Neuronal stem cell (in vitro differentiated cells): ENCODE measurements at regions not wholly inside any gene's neighbourhood (a gene's known extent, or its start where the extent isn't known, plus 50 kb on each side); places are given as distances from the start of the nearest gene placed in this dataset.
"Not testable (repeated sequence)": the region's sequence is repeated elsewhere in the genome, so short reads cannot be mapped to it uniquely, and the experiment has no call there.

ENCODE experiments used
- DNase-seq: peaks from one replicate; pipeline ENCODE4 v3.0.0-alpha.2; 2013; ENCODE audit warnings: low spot score
- H2AFZ ChIP-seq: one replicate; pipeline ENCODE4 v1.6.1; 2013; ENCODE audit warnings: mild to moderate bottlenecking, low read length, inconsistent platforms
- H2AK5ac ChIP-seq: 2 replicates; pipeline ENCODE4 v1.6.1; 2013; ENCODE audit warnings: low read depth, mild to moderate bottlenecking, inconsistent platforms, low read length, moderate library complexity, mixed read lengths
- H2BK120ac ChIP-seq: 2 replicates; pipeline ENCODE4 v1.6.1; 2013; ENCODE audit warnings: low read depth, mild to moderate bottlenecking, inconsistent platforms, low read length, moderate library complexity, mixed read lengths
- H2BK12ac ChIP-seq: one replicate; pipeline ENCODE4 v1.6.1; 2013; ENCODE audit warnings: low read length, inconsistent platforms
- H2BK15ac ChIP-seq: 2 replicates; pipeline ENCODE4 v1.6.1; 2013; ENCODE audit warnings: mild to moderate bottlenecking, low read length, inconsistent platforms, mixed read lengths
- H2BK5ac ChIP-seq: one replicate; pipeline ENCODE4 v1.6.1; 2013; ENCODE audit warnings: inconsistent platforms, mild to moderate bottlenecking, low read length, moderate library complexity
- H3K14ac ChIP-seq: one replicate; pipeline ENCODE4 v1.6.1; 2013; ENCODE audit warnings: low read length, inconsistent platforms
- H3K18ac ChIP-seq: 2 replicates; pipeline ENCODE4 v1.6.1; 2013; ENCODE audit warnings: low read length, inconsistent platforms
- H3K23ac ChIP-seq: 2 replicates; pipeline ENCODE4 v1.6.1; 2013; ENCODE audit warnings: low read depth, mild to moderate bottlenecking, mixed read lengths, low read length, inconsistent platforms; ENCODE audit not compliant: poor library complexity
- H3K27ac ChIP-seq: replicated peaks from 3 replicates; pipeline ENCODE4 v1.5.1; 2013; ENCODE audit warnings: low read length, inconsistent platforms
- H3K27me3 ChIP-seq, 3 experiments: 2 replicates each; pipeline ENCODE4 v1.6.1; 2013; ENCODE audit warnings: low read length in 3 of 3, mild to moderate bottlenecking in 2 of 3, inconsistent platforms in 1 of 3, low read depth in 1 of 3, mixed read lengths in 1 of 3, moderate library complexity in 1 of 3; ENCODE audit not compliant: control insufficient read depth in 3 of 3, insufficient read depth in 3 of 3
- H3K36me3 ChIP-seq, 2 donors: replicated peaks in 1 of 2; 2 replicates each; pipeline ENCODE4 v1.6.1; 2013; ENCODE audit warnings: low read length in 2 of 2; ENCODE audit not compliant: control insufficient read depth in 2 of 2, insufficient read depth in 2 of 2
- H3K4ac ChIP-seq: 2 replicates; pipeline ENCODE4 v1.6.1; 2013; ENCODE audit warnings: inconsistent platforms, mild to moderate bottlenecking, low read length, moderate library complexity
- H3K4me1 ChIP-seq, 2 donors: 1 replicate in 1 of 2; 2 replicates in 1 of 2; pipeline ENCODE4 v1.6.1; 2013; ENCODE audit warnings: low read length in 2 of 2, low read depth in 1 of 2; ENCODE audit not compliant: control insufficient read depth in 2 of 2, insufficient read depth in 1 of 2
- H3K4me2 ChIP-seq: one replicate; pipeline ENCODE4 v1.6.1; 2013; ENCODE audit warnings: mild to moderate bottlenecking, low read length, inconsistent platforms; ENCODE audit not compliant: insufficient read depth, poor library complexity, severe bottlenecking
- H3K4me3 ChIP-seq, 2 donors: 2 replicates each; pipeline ENCODE4 v1.5.1; 2013; ENCODE audit warnings: low read length in 2 of 2, mild to moderate bottlenecking in 2 of 2, inconsistent platforms in 1 of 2, moderate library complexity in 1 of 2
- H3K79me1 ChIP-seq: one replicate; pipeline ENCODE4 v1.6.1; 2013; ENCODE audit warnings: low read depth, mild to moderate bottlenecking, inconsistent platforms, low read length, moderate library complexity
- H3K9ac ChIP-seq: one replicate; pipeline ENCODE4 v1.6.1; 2013; ENCODE audit warnings: mild to moderate bottlenecking, low read depth, low read length, inconsistent platforms; ENCODE audit not compliant: poor library complexity
- H3K9me3 ChIP-seq, 2 donors: replicated peaks in 1 of 2; 2 replicates each; pipeline versions ENCODE3 to v1.6.1; 2013; ENCODE audit warnings: low read length in 2 of 2, mild to moderate bottlenecking in 2 of 2, inconsistent platforms in 1 of 2, low read depth in 1 of 2, mixed read lengths in 1 of 2, moderate library complexity in 1 of 2; ENCODE audit not compliant: control insufficient read depth in 2 of 2, insufficient read depth in 1 of 2
- H4K8ac ChIP-seq: one replicate; pipeline ENCODE4 v1.6.1; 2013; ENCODE audit warnings: low read depth, mild to moderate bottlenecking, inconsistent platforms, low read length, moderate library complexity
- H4K91ac ChIP-seq: one replicate; pipeline ENCODE4 v1.6.1; 2013; ENCODE audit warnings: low read length, low read depth, mild to moderate bottlenecking, inconsistent platforms; ENCODE audit not compliant: poor library complexity
- WGBS, 2 donors: extraction: QIAGEN DNeasy Blood & Tissue Kit; methylation state at CpG; one replicate each; pipeline ENCODE4 v1.1.7; 2013; ENCODE audit warnings: missing lambda C conversion rate in 2 of 2, mixed read lengths in 1 of 2; ENCODE audit not compliant: insufficient read length in 2 of 2, insufficient replicate concordance in 1 of 2; ENCODE audit errors: extremely low coverage in 2 of 2; 5-methylcytosine and 5-hydroxymethylcytosine counted together

DNA sequence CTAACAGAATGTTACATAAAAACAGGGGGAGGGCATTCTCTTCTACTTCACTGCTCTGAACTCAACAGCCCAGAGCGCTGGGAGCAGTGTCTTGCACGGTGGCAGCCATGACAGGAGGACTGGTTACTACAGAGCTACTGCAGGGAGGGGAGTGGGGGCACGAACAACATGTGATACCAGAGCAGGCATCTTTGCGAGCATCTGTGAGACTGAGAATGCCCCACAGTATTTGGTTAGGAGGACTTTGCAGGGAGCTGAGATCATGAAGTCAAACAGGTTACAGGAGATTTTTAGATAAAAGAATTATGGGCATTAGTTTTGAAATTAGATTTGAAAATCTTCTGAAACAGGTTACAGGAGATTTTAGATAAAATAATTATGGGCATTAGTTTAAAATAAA, 58.8 kb upstream of the GOLGA8B start:
- Histone ChIP-seq H4K8ac (no peak overlapping the region), H2BK15ac (no peak overlapping the region), H2AFZ (peak overlapping the region; percentile 80), H4K91ac (no peak overlapping the region), H3K23ac (no peak overlapping the region), H3K4me2 (no peak overlapping the region), H3K4me1 (no peaks in the 10 kb centered on the region), H3K4ac (no peak overlapping the region), H3K14ac (no peak overlapping the region), H2BK120ac (no peak overlapping the region), H3K79me1 (no peaks in the 10 kb centered on the region), H2BK12ac (no peak overlapping the region), H2BK5ac (no peak overlapping the region), H3K4me3 (no peak overlapping the region), H3K9me3 (no peaks in the 10 kb centered on the region), H3K18ac (peak overlapping the region; percentile 15), H3K27ac (no peak overlapping the region), H3K9ac (no peak overlapping the region), H3K27me3 (no peaks in the 10 kb centered on the region), H2AK5ac (no peak overlapping the region), H3K36me3 (no peaks in the 10 kb centered on the region)
- WGBS, 2 donors, result no CpG with 5 or more reads among the region's 4 CpGs
- DNase-seq, result no peak

DNA sequence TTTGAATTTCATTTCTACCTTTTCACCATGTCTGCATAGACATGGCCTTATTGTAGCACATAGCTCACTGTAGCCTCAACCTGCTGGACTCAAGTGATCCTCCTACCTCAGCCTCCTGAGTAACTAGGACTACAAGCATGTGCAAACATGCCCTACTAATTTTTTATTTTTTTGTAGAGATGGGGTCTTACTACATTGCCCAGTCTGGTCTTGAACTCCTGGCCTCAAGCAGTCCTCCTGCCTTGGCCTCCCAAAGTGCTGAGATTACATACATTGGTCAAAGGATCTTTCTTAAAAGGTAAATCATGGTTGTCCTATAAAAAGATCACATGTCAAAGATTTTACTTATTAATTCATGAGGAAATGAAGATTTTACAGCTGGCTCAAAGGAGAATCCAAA, 57.2 kb upstream of the GOLGA8B start:
- no peak overlapping the region for H3K14ac ChIP-seq
- no peak overlapping the region for H3K4me2 ChIP-seq
- DNase-seq, result no peak
- H3K18ac ChIP-seq, result no peak overlapping the region
- H2BK5ac ChIP-seq, result no peak overlapping the region
- H3K23ac ChIP-seq, result no peak overlapping the region
- H2BK120ac ChIP-seq, result no peak overlapping the region
- H3K4ac ChIP-seq, result no peak overlapping the region
- H3K9ac ChIP-seq, result no peak overlapping the region
- no peak overlapping the region for H2BK12ac ChIP-seq
- H2AK5ac ChIP-seq, result no peak overlapping the region
- no peaks in the 10 kb centered on the region for H3K4me1 ChIP-seq
- no peaks in the 10 kb centered on the region for H3K9me3 ChIP-seq
- H2BK15ac ChIP-seq, result no peak overlapping the region
- H3K79me1 ChIP-seq, result no peaks in the 10 kb centered on the region
- no peak overlapping the region for H2AFZ ChIP-seq
- no peak overlapping the region for H3K27ac ChIP-seq
- no peaks in the 10 kb centered on the region for H3K27me3 ChIP-seq
- H4K8ac ChIP-seq, result no peak overlapping the region
- no peak overlapping the region for H3K4me3 ChIP-seq
- H3K36me3 ChIP-seq, result no peaks in the 10 kb centered on the region
- no peak overlapping the region for H4K91ac ChIP-seq

DNA sequence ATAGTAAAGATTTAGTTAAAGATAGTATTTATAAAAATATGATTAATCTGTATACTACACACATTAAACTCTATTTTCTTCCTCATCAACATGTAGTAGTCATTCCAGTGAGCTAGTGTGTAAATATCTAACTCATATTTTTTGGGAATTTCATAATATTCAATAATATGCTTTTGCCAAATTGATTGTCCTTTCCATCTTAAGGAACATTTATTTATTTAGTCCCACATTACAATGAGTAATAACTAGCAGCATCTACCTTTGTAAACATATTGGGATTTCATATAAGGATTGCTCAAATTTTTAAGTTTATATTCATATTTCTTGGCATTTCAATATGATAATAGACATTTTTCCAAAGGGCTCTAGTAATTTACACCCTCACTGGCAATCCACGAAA, 53.9 kb upstream of the GOLGA8B start:
- no peaks in the 10 kb centered on the region for H3K27me3 ChIP-seq
- no peak overlapping the region for H2BK15ac ChIP-seq
- no peak overlapping the region for H3K4me2 ChIP-seq
- H2BK120ac ChIP-seq, result no peak overlapping the region
- H2BK5ac ChIP-seq, result no peak overlapping the region
- no peak overlapping the region for H3K18ac ChIP-seq
- H3K4me3 ChIP-seq, result no peak overlapping the region
- H2BK12ac ChIP-seq, result no peak overlapping the region
- no peak overlapping the region for H3K4ac ChIP-seq
- no peak overlapping the region for H2AFZ ChIP-seq
- H2AK5ac ChIP-seq, result no peak overlapping the region
- no peak overlapping the region for H3K9ac ChIP-seq
- H3K9me3 ChIP-seq, result no peaks in the 10 kb centered on the region
- no peak overlapping the region for H4K91ac ChIP-seq
- no peak overlapping the region for H4K8ac ChIP-seq
- H3K36me3 ChIP-seq, result no peaks in the 10 kb centered on the region
- no peak overlapping the region for H3K14ac ChIP-seq
- no peak overlapping the region for H3K23ac ChIP-seq
- no peaks in the 10 kb centered on the region for H3K79me1 ChIP-seq
- DNase-seq, result no peak
- WGBS, 2 donors, result no CpG with 5 or more reads among the region's 1 CpG
- no peaks in the 10 kb centered on the region for H3K4me1 ChIP-seq
- no peak overlapping the region for H3K27ac ChIP-seq

DNA sequence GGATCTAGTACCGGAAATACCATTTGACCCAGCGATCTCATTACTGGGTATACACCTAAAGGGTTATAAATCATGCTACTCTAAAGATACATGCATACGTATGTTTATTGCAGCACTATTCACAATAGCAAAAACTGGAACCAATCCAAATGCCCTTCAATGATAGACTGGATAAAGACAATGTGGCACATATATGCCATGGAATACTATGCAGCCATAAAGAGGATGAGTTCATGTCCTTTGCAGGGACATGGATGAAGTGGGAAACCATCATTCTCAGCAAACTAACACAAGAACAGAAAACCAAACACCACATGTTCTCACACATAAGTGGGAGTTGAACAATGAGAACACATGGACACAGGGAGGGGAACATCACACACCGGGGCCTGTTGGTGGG, 50.2 kb upstream of the GOLGA8B start:
- not testable (repeated sequence) for H3K4me2 ChIP-seq, H4K91ac ChIP-seq, H3K4me1 ChIP-seq, H2AK5ac ChIP-seq, H2BK15ac ChIP-seq, DNase-seq, H3K14ac ChIP-seq, H3K9ac ChIP-seq, H4K8ac ChIP-seq, H3K36me3 ChIP-seq, H3K27me3 ChIP-seq, H3K23ac ChIP-seq, H3K18ac ChIP-seq, H3K4me3 ChIP-seq, H2BK5ac ChIP-seq, H3K27ac ChIP-seq, H2BK120ac ChIP-seq, H2AFZ ChIP-seq, H3K9me3 ChIP-seq, H3K4ac ChIP-seq, H3K79me1 ChIP-seq, H2BK12ac ChIP-seq
- no CpG with 5 or more reads among the region's 4 CpGs for WGBS, 2 donors
